ENCODE measurements at regions not wholly inside any gene's neighbourhood (a gene's known extent, or its start where the extent isn't known, plus 50 kb on each side); places are given as distances from the start of the nearest gene placed in this dataset.

DNA sequence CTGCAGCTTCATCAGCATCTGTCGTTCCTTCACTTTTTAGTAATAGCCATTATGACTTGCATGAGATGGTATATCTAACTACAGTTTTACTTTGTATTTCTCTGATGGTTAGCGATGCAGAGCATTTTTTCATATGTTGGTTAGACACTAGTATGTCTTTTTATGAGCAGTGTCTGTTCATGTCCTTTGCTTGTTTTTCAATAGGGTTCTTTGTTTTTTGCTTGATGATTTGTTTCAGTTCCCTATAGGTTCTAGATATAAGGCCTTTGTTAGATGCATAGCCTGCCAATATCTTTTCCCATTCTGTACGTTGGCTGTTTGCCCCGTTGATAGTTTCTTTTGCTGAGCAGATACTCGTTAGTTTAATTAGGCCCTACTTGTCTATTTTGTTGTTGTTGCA is 487.2 kb upstream of the BCHE start:
- 85% methylated on average over 5 of the region's 5 CpGs for WGBS

DNA sequence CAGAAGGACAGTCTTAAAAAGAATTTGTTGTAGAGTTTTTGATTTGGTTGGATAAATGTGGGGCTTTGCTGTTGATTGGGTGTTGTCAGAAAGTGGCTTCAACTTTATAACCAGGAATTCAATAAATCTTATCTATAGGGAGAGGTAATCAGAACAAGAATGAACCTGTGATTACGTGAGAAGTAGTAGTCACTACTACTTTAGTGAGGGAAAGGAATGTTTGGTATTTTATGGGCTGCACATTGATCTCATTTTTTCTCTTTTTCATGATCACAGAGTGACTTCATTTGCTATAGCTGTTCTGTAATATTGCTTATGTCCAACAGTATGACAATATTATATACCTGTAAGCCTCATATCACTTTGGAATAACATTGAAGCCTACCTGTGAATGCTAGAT is 485.2 kb upstream of the BCHE start:
- no peaks in the 10 kb centered on the region for H3K27me3 ChIP-seq
- WGBS = 91% methylated on average over 1 of the region's 1 CpG
- no peaks in the 10 kb centered on the region for H3K9me3 ChIP-seq
- H3K4me3 ChIP-seq = no peak overlapping the region
- H3K36me3 ChIP-seq = no peaks in the 10 kb centered on the region
- TF ChIP-seq POLR2A (IDR thresholded peaks at IDR 0.05; ENCODE audit: low read depth) (no peak), EP300 (IDR thresholded peaks at IDR 0.05) (no peak), POLR2AphosphoS5 (IDR thresholded peaks at IDR 0.05) (no peak)
- TF ChIP-seq, protein P1, sequence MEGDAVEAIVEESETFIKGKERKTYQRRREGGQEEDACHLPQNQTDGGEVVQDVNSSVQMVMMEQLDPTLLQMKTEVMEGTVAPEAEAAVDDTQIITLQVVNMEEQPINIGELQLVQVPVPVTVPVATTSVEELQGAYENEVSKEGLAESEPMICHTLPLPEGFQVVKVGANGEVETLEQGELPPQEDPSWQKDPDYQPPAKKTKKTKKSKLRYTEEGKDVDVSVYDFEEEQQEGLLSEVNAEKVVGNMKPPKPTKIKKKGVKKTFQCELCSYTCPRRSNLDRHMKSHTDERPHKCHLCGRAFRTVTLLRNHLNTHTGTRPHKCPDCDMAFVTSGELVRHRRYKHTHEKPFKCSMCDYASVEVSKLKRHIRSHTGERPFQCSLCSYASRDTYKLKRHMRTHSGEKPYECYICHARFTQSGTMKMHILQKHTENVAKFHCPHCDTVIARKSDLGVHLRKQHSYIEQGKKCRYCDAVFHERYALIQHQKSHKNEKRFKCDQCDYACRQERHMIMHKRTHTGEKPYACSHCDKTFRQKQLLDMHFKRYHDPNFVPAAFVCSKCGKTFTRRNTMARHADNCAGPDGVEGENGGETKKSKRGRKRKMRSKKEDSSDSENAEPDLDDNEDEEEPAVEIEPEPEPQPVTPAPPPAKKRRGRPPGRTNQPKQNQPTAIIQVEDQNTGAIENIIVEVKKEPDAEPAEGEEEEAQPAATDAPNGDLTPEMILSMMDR (IDR thresholded peaks at IDR 0.05) = no peak
- no peak overlapping the region for H3K27ac ChIP-seq (replicated peaks in 1 of 4)
- no peaks in the 10 kb centered on the region for H3K4me1 ChIP-seq
- intact Hi-C loops (cut with DNase I) = no loop called here
- DNase-seq (ENCODE audit: extremely low spot score) = no peak

More for the DNA sequence above, 487.2 kb upstream of the BCHE start:
- TF ChIP-seq, protein P1 (IDR thresholded peaks at IDR 0.05) = no peak
- TF ChIP-seq POLR2A (IDR thresholded peaks at IDR 0.05; ENCODE audit: low read depth) = no peak
- TF ChIP-seq POLR2AphosphoS5 (IDR thresholded peaks at IDR 0.05) = no peak
- Histone ChIP-seq H3K27ac (replicated peaks in 1 of 4) (no peak overlapping the region), H3K9me3 (no peaks in the 10 kb centered on the region), H3K4me3 (no peak overlapping the region), H3K4me1 (no peaks in the 10 kb centered on the region), H3K36me3 (no peaks in the 10 kb centered on the region), H3K27me3 (no peaks in the 10 kb centered on the region)
- no peak for DNase-seq (ENCODE audit: extremely low spot score)
- intact Hi-C loops (cut with DNase I) = no loop called here

DNA sequence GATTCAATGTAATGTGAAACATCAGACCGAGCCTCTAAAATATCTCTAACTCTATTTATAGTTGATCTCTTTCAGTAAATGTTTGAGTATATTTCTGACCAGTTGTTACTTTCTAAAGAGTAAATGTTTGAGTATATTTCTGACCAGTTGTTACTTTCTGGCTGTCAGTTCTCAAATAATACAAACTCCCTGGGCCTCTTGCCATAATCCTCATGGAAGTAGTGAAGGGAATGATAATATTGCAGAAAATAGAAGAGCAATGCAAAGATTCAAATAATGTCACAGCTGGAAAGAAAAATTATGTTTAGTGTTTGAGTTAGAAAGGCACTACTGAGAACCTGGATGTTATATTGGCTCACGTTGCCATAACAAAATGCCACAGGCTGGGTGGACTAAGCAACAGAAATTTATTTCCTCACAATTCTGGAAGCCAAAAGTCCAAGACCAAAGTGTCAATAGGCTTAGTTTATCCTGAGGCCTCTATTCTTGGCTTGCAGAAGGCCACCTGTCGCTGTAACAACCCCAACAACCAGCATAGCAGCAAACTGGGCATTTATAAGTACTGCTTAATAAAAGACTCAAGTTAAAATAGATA is 470.6 kb upstream of the BCHE start:
- no peak overlapping the region for H3K4me3 ChIP-seq
- H3K4me1 ChIP-seq = peaks cover 0 to 14% (median 9%) of the 10 kb centered on the region in 4 donors
- no peaks in the 10 kb centered on the region for H3K27me3 ChIP-seq
- DNase-seq (ENCODE audit: extremely low spot score) = no peak
- WGBS = 36% methylated on average over 3 of the region's 3 CpGs
- H3K27ac ChIP-seq (replicated peaks in 1 of 4) = peak overlapping the region in 2 of 4 donors; percentile 4 to 15
- intact Hi-C loops (cut with DNase I) = no loop called here
- no peaks in the 10 kb centered on the region for H3K36me3 ChIP-seq
- TF ChIP-seq POLR2A (IDR thresholded peaks at IDR 0.05; ENCODE audit: low read depth) (no peak), EP300 (IDR thresholded peaks at IDR 0.05) (no peak), POLR2AphosphoS5 (IDR thresholded peaks at IDR 0.05) (no peak)
- TF ChIP-seq, protein P1 (IDR thresholded peaks at IDR 0.05) = no peak
- H3K9me3 ChIP-seq = no peaks in the 10 kb centered on the region

DNA sequence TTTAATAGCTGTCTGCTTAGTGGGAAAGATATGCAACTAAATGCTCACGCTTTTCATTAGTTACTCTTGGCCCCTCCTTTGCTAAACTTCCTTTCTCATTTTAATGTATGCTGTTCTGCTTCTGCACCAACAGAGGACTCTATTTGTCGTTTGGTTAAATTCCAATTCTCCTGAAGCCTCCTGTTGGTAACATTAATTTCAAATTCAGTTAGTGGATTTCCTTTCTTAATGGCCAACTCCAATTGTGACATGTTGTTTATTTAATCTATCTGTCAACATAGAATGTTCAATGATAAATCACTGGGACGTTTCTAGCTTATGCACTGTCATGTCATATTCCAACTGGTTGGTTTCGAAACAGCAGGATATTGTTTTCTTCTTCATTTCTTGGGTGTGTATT is 467.4 kb upstream of the BCHE start:
- no peak for TF ChIP-seq EP300 (IDR thresholded peaks at IDR 0.05)
- TF ChIP-seq POLR2A (IDR thresholded peaks at IDR 0.05; ENCODE audit: low read depth) = no peak
- TF ChIP-seq, protein P1 (IDR thresholded peaks at IDR 0.05) = no peak
- no peak for TF ChIP-seq POLR2AphosphoS5 (IDR thresholded peaks at IDR 0.05)
- 42% methylated on average over 4 of the region's 4 CpGs for WGBS
- H3K9me3 ChIP-seq = no peaks in the 10 kb centered on the region
- H3K4me1 ChIP-seq = peaks cover 0 to 14% (median 9%) of the 10 kb centered on the region in 4 donors
- H3K36me3 ChIP-seq = no peaks in the 10 kb centered on the region
- H3K27me3 ChIP-seq = no peaks in the 10 kb centered on the region
- intact Hi-C loops (cut with DNase I) = no loop called here
- DNase-seq (ENCODE audit: extremely low spot score) = no peak
- no peak overlapping the region for H3K4me3 ChIP-seq
- no peak overlapping the region for H3K27ac ChIP-seq (replicated peaks in 1 of 4)

DNA sequence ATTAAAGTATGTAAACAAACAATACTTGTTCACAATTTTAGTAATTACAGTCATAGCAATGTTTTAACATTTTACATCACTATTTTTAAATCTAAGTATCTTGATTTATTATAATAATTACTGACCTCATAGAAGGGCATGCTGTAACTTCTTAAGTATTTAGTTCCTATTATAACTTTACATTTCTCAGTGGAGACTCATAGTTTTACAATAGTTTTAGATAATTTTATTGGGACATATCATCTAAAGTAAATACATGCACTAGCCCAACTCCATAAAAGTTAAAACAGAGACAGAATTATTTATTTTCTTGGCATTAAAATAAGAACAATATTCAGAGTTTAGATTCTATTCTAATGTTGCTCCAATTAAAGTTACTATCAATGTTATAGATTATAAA is 466.5 kb upstream of the BCHE start:
- TF ChIP-seq, protein P1 (IDR thresholded peaks at IDR 0.05) = no peak
- TF ChIP-seq EP300 (IDR thresholded peaks at IDR 0.05) (no peak), POLR2AphosphoS5 (IDR thresholded peaks at IDR 0.05) (no peak), POLR2A (IDR thresholded peaks at IDR 0.05; ENCODE audit: low read depth) (no peak)

More for the DNA sequence above, 466.5 kb upstream of the BCHE start:
- H3K4me3 ChIP-seq = no peak overlapping the region
- H3K9me3 ChIP-seq = no peaks in the 10 kb centered on the region
- no peak overlapping the region for H3K27ac ChIP-seq (replicated peaks in 1 of 4)
- intact Hi-C loops (cut with DNase I) = no loop called here
- H3K27me3 ChIP-seq = no peaks in the 10 kb centered on the region
- no peaks in the 10 kb centered on the region for H3K36me3 ChIP-seq
- DNase-seq (ENCODE audit: extremely low spot score) = no peak
- peaks cover 0 to 11% (median 9%) of the 10 kb centered on the region in 4 donors for H3K4me1 ChIP-seq

Measured in esophagus muscularis mucosa (tissue), 4 donors.